ENCODE measurements at regions not wholly inside any gene's neighbourhood (a gene's known extent, or its start where the extent isn't known, plus 50 kb on each side); places are given as distances from the start of the nearest gene placed in this dataset.

GRCh38 chr15:23750179-23750578, 63.1 kb upstream of the NDN start:
- ATAC-seq (ENCODE audit: low FRiP score) = no peak
- H3K9me3 ChIP-seq (ENCODE audit: control insufficient read depth, low read length) = no peaks in the 10 kb centered on the region

GRCh38 chr15:23750776-23751175, 63.7 kb upstream of the NDN start:
- Histone ChIP-seq H3K9me3 (ENCODE audit: control insufficient read depth, low read length) (peaks cover 2% of the 10 kb centered on the region), H3K4me1 (ENCODE audit: control insufficient read depth in 1 of 2, insufficient read depth in 2 of 2, low read length in 2 of 2) (no peaks in the 10 kb centered on the region), H3K36me3 (ENCODE audit: control insufficient read depth in 1 of 2, insufficient read depth in 2 of 2, low read length in 1 of 2) (no peaks in the 10 kb centered on the region), H3K27ac (ENCODE audit: low read depth in 1 of 2, low read length in 2 of 2) (no peak overlapping the region), H3K27me3 (ENCODE audit: control insufficient read depth in 1 of 2, insufficient read depth in 2 of 2, low read length in 1 of 2) (no peaks in the 10 kb centered on the region), H3K4me3 (ENCODE audit: low read length in 2 of 2) (no peak overlapping the region)
- DNase-seq (no peak), ATAC-seq (ENCODE audit: low FRiP score) (no peak)
- 50 to 58% methylated on average over 1 of the region's 1 CpG for WGBS, 2 donors
- intact Hi-C loops (cut with DNase I) = no loop called here

More at GRCh38 chr15:23750179-23750578, 63.1 kb upstream of the NDN start:
- Histone ChIP-seq H3K27me3 (ENCODE audit: control insufficient read depth in 1 of 2, insufficient read depth in 2 of 2, low read length in 1 of 2) (no peaks in the 10 kb centered on the region), H3K4me3 (ENCODE audit: low read length in 2 of 2) (no peak overlapping the region), H3K4me1 (ENCODE audit: control insufficient read depth in 1 of 2, insufficient read depth in 2 of 2, low read length in 2 of 2) (no peaks in the 10 kb centered on the region), H3K36me3 (ENCODE audit: control insufficient read depth in 1 of 2, insufficient read depth in 2 of 2, low read length in 1 of 2) (no peaks in the 10 kb centered on the region), H3K27ac (ENCODE audit: low read depth in 1 of 2, low read length in 2 of 2) (no peak overlapping the region)
- DNase-seq = no peak
- intact Hi-C loops (cut with DNase I) = no loop called here
- WGBS, 2 donors = 71 to 74% methylated on average over 4 of the region's 4 CpGs

- no peak overlapping the region for H3K4me3 ChIP-seq (ENCODE audit: low read length in 2 of 2)
- H3K9me3 ChIP-seq (ENCODE audit: control insufficient read depth, low read length) = peaks cover 4% of the 10 kb centered on the region
- WGBS, 2 donors = 46 to 60% methylated on average over 2 of the region's 2 CpGs
- DNase-seq (no peak), ATAC-seq (ENCODE audit: low FRiP score) (no peak)
- H3K27ac ChIP-seq (ENCODE audit: low read depth in 1 of 2, low read length in 2 of 2) = no peak overlapping the region
- H3K27me3 ChIP-seq (ENCODE audit: control insufficient read depth in 1 of 2, insufficient read depth in 2 of 2, low read length in 1 of 2) = no peaks in the 10 kb centered on the region
- no peaks in the 10 kb centered on the region for H3K36me3 ChIP-seq (ENCODE audit: control insufficient read depth in 1 of 2, insufficient read depth in 2 of 2, low read length in 1 of 2)
- intact Hi-C loops (cut with DNase I) = no loop called here
- H3K4me1 ChIP-seq (ENCODE audit: control insufficient read depth in 1 of 2, insufficient read depth in 2 of 2, low read length in 2 of 2) = no peaks in the 10 kb centered on the region
Measured at GRCh38 chr15:23753248-23753647, 66.1 kb upstream of the NDN start.

- 21 to 36% methylated on average over 7 of the region's 7 CpGs for WGBS, 2 donors
- H3K4me1 ChIP-seq (ENCODE audit: control insufficient read depth in 1 of 2, insufficient read depth in 2 of 2, low read length in 2 of 2) = no peaks in the 10 kb centered on the region
- H3K4me3 ChIP-seq (ENCODE audit: low read length in 2 of 2) = no peak overlapping the region
- H3K9me3 ChIP-seq (ENCODE audit: control insufficient read depth, low read length) = peaks cover 5% of the 10 kb centered on the region
- ATAC-seq (ENCODE audit: low FRiP score) = no peak
- intact Hi-C loops (cut with DNase I) = no loop called here
- no peak overlapping the region for H3K27ac ChIP-seq (ENCODE audit: low read depth in 1 of 2, low read length in 2 of 2)
- no peak for DNase-seq
- no peaks in the 10 kb centered on the region for H3K27me3 ChIP-seq (ENCODE audit: control insufficient read depth in 1 of 2, insufficient read depth in 2 of 2, low read length in 1 of 2)
- H3K36me3 ChIP-seq (ENCODE audit: control insufficient read depth in 1 of 2, insufficient read depth in 2 of 2, low read length in 1 of 2) = no peaks in the 10 kb centered on the region
Measured at GRCh38 chr15:23758891-23759290, 71.8 kb upstream of the NDN start.

GRCh38 chr15:23760024-23760423, 72.9 kb upstream of the NDN start:
- intact Hi-C loops (cut with DNase I) = no loop called here
- ATAC-seq (ENCODE audit: low FRiP score) = peak; percentile 21

GRCh38 chr15:23761386-23761785, 74.3 kb upstream of the NDN start:
- Histone ChIP-seq H3K27ac (ENCODE audit: low read depth in 1 of 2, low read length in 2 of 2) (no peak overlapping the region), H3K27me3 (ENCODE audit: control insufficient read depth in 1 of 2, insufficient read depth in 2 of 2, low read length in 1 of 2) (no peaks in the 10 kb centered on the region), H3K9me3 (ENCODE audit: control insufficient read depth, low read length) (peaks cover 3% of the 10 kb centered on the region), H3K4me3 (ENCODE audit: low read length in 2 of 2) (no peak overlapping the region), H3K4me1 (ENCODE audit: control insufficient read depth in 1 of 2, insufficient read depth in 2 of 2, low read length in 2 of 2) (no peaks in the 10 kb centered on the region), H3K36me3 (ENCODE audit: control insufficient read depth in 1 of 2, insufficient read depth in 2 of 2, low read length in 1 of 2) (no peaks in the 10 kb centered on the region)
- no peak for DNase-seq
- 73 to 76% methylated on average over 6 of the region's 6 CpGs for WGBS, 2 donors
- ATAC-seq (ENCODE audit: low FRiP score) = no peak
- intact Hi-C loops (cut with DNase I) = no loop called here

More at GRCh38 chr15:23760024-23760423, 72.9 kb upstream of the NDN start:
- H3K9me3 ChIP-seq (ENCODE audit: control insufficient read depth, low read length) = peaks cover 5% of the 10 kb centered on the region
- 33 to 42% methylated on average over 4 of the region's 4 CpGs for WGBS, 2 donors
- DNase-seq = no peak
- H3K4me3 ChIP-seq (ENCODE audit: low read length in 2 of 2) = no peak overlapping the region
- H3K27ac ChIP-seq (ENCODE audit: low read depth in 1 of 2, low read length in 2 of 2) = no peak overlapping the region
- H3K36me3 ChIP-seq (ENCODE audit: control insufficient read depth in 1 of 2, insufficient read depth in 2 of 2, low read length in 1 of 2) = no peaks in the 10 kb centered on the region
- no peaks in the 10 kb centered on the region for H3K4me1 ChIP-seq (ENCODE audit: control insufficient read depth in 1 of 2, insufficient read depth in 2 of 2, low read length in 2 of 2)
- H3K27me3 ChIP-seq (ENCODE audit: control insufficient read depth in 1 of 2, insufficient read depth in 2 of 2, low read length in 1 of 2) = no peaks in the 10 kb centered on the region

- Histone ChIP-seq H3K4me1 (ENCODE audit: control insufficient read depth in 1 of 2, insufficient read depth in 2 of 2, low read length in 2 of 2) (no peaks in the 10 kb centered on the region), H3K27ac (ENCODE audit: low read depth in 1 of 2, low read length in 2 of 2) (no peak overlapping the region), H3K36me3 (ENCODE audit: control insufficient read depth in 1 of 2, insufficient read depth in 2 of 2, low read length in 1 of 2) (no peaks in the 10 kb centered on the region), H3K9me3 (ENCODE audit: control insufficient read depth, low read length) (peaks cover 3% of the 10 kb centered on the region), H3K4me3 (ENCODE audit: low read length in 2 of 2) (no peak overlapping the region), H3K27me3 (ENCODE audit: control insufficient read depth in 1 of 2, insufficient read depth in 2 of 2, low read length in 1 of 2) (no peaks in the 10 kb centered on the region)
- intact Hi-C loops (cut with DNase I) = no loop called here
- DNase-seq (no peak), ATAC-seq (ENCODE audit: low FRiP score) (no peak)
- WGBS, 2 donors = 47 to 51% methylated on average over 8 of the region's 8 CpGs
Measured at GRCh38 chr15:23762026-23762425, 74.9 kb upstream of the NDN start.

- no peak for DNase-seq
- ATAC-seq (ENCODE audit: low FRiP score) = no peak
- WGBS, 2 donors = 83 to 85% methylated on average over 9 of the region's 9 CpGs
- H3K9me3 ChIP-seq (ENCODE audit: control insufficient read depth, low read length) = peaks cover 1% of the 10 kb centered on the region
- no peaks in the 10 kb centered on the region for H3K36me3 ChIP-seq (ENCODE audit: control insufficient read depth in 1 of 2, insufficient read depth in 2 of 2, low read length in 1 of 2)
- H3K27me3 ChIP-seq (ENCODE audit: control insufficient read depth in 1 of 2, insufficient read depth in 2 of 2, low read length in 1 of 2) = no peaks in the 10 kb centered on the region
- H3K4me3 ChIP-seq (ENCODE audit: low read length in 2 of 2) = no peak overlapping the region
- H3K4me1 ChIP-seq (ENCODE audit: control insufficient read depth in 1 of 2, insufficient read depth in 2 of 2, low read length in 2 of 2) = no peaks in the 10 kb centered on the region
- intact Hi-C loops (cut with DNase I) = no loop called here
- H3K27ac ChIP-seq (ENCODE audit: low read depth in 1 of 2, low read length in 2 of 2) = no peak overlapping the region
Measured at GRCh38 chr15:23763021-23763420, 75.9 kb upstream of the NDN start.

GRCh38 chr15:23764306-23764705, 77.2 kb upstream of the NDN start:
- ATAC-seq (ENCODE audit: low FRiP score) = no peak
- no peak for DNase-seq
- WGBS, 2 donors = 52 to 57% methylated on average over 3 of the region's 3 CpGs
- Histone ChIP-seq H3K36me3 (ENCODE audit: control insufficient read depth in 1 of 2, insufficient read depth in 2 of 2, low read length in 1 of 2) (no peaks in the 10 kb centered on the region), H3K9me3 (ENCODE audit: control insufficient read depth, low read length) (peaks cover 1% of the 10 kb centered on the region), H3K4me1 (ENCODE audit: control insufficient read depth in 1 of 2, insufficient read depth in 2 of 2, low read length in 2 of 2) (no peaks in the 10 kb centered on the region), H3K27me3 (ENCODE audit: control insufficient read depth in 1 of 2, insufficient read depth in 2 of 2, low read length in 1 of 2) (no peaks in the 10 kb centered on the region), H3K27ac (ENCODE audit: low read depth in 1 of 2, low read length in 2 of 2) (no peak overlapping the region), H3K4me3 (ENCODE audit: low read length in 2 of 2) (no peak overlapping the region)
- intact Hi-C loops (cut with DNase I) = no loop called here

Data from aorta (tissue), 5 donors.